Panc1 (cell line): ENCODE measurements at regions not wholly inside any gene's neighbourhood (a gene's known extent, or its start where the extent isn't known, plus 50 kb on each side); places are given as distances from the start of the nearest gene placed in this dataset.

Experiments used
- ATAC-seq: fragments of 200-7000 bp; cut with Tn5 transposase; 2 replicates; pipeline ENCODE4 v1.9.1; 2020; ENCODE audit warnings: mild to moderate bottlenecking, moderate library complexity
- BruUV-seq: library from RNA; stranded (reverse); fragments of 400-500 nt; replicated peaks from 2 replicates; lab custom pipeline; 2021; lab: Mats Ljungman, UMichigan
- CTCF ChIA-PET: fragments of 300-600 bp; sonication (Branson Sonifier 250); formaldehyde crosslinking; loops from one replicate; lab custom pipeline; 2022; ENCODE audit warnings: antibody characterized with exemption; lab: Charles Lee
- POLR2A ChIA-PET: fragments of 300-600 bp; sonication (Branson Sonifier 250); formaldehyde crosslinking; loops from one replicate; lab custom pipeline; 2022; ENCODE audit warnings: antibody characterized with exemption; lab: Charles Lee
- DNase-seq: peaks from one replicate; pipeline ENCODE4 v3.0.0-alpha.2; 2010; ENCODE audit warnings: low read depth, low spot score
- H3K27ac ChIP-seq: 2 replicates; pipeline ENCODE4 v1.5.1; 2011; ENCODE audit warnings: mild to moderate bottlenecking, low read length, inconsistent platforms
- H3K27me3 ChIP-seq: fragments of 200-500 bp; sonication (Bioruptor generic); 2 replicates; pipeline ENCODE4 v1.6.0; 2014; ENCODE audit warnings: low read length, inconsistent platforms; ENCODE audit not compliant: control insufficient read depth, insufficient read depth
- H3K36me3 ChIP-seq: fragments of 200-500 bp; sonication (Bioruptor generic); 2 replicates; pipeline ENCODE4 v1.5.1; 2014; ENCODE audit warnings: inconsistent platforms, mild to moderate bottlenecking, low read length, moderate library complexity; ENCODE audit not compliant: control insufficient read depth, insufficient read depth
- H3K4me1 ChIP-seq: 2 replicates; pipeline ENCODE4 v1.5.1; 2011; ENCODE audit warnings: inconsistent platforms, mild to moderate bottlenecking, low read length, moderate library complexity; ENCODE audit not compliant: control insufficient read depth, insufficient read depth
- H3K4me3 ChIP-seq, 2 experiments: 2 replicates each; pipeline ENCODE4 v1.5.1; 2011 to 2012; ENCODE audit warnings: low read depth in 2 of 2, low read length in 2 of 2, mild to moderate bottlenecking in 2 of 2, inconsistent platforms in 1 of 2, moderate library complexity in 1 of 2
- H3K9me3 ChIP-seq: fragments of 200-500 bp; sonication (Bioruptor generic); 2 replicates; pipeline ENCODE4 v1.5.1; 2014; ENCODE audit warnings: low read depth, mild to moderate bottlenecking, inconsistent platforms, low read length, moderate library complexity; ENCODE audit not compliant: control insufficient read depth, insufficient read depth
- POLR2AphosphoS5 ChIP-seq: IDR thresholded peaks from 2 replicates; pipeline ENCODE4 v1.6.1; 2012; ENCODE audit warnings: mild to moderate bottlenecking, low read depth, low read length, moderate library complexity
- SIN3A ChIP-seq: IDR thresholded peaks from 2 replicates; pipeline ENCODE4 v1.6.1; 2012; ENCODE audit warnings: low read depth, mild to moderate bottlenecking, low read length, moderate library complexity, borderline replicate concordance; ENCODE audit not compliant: insufficient read depth
- TCF7L2 ChIP-seq: IDR thresholded peaks from 2 replicates; pipeline ENCODE4 v1.6.1; 2011; ENCODE audit warnings: mild to moderate bottlenecking, low read depth, low read length, inconsistent platforms
- in situ Hi-C: cut with HindIII; loops from 2 replicates; pipeline ENCODE4 v1.10.0; 2016; ENCODE audit warnings: low sequenced_read_pairs, low pct_unique_long_range_greater_than_20kb
- intact Hi-C: fragments of 100-400 bp; cut with micrococcal nuclease; formaldehyde crosslinking; loops from one replicate; pipeline ENCODE4 v1.10.0; 2022; ENCODE audit not compliant: unreplicated experiment
- TF ChIP-seq, protein P1 (sequence below): fragments of 450-650 bp; IDR thresholded peaks from 2 replicates; pipeline ENCODE4 v1.5.1; 2017; ENCODE audit warnings: mild to moderate bottlenecking
- TF ChIP-seq, protein P2 (sequence below), 2 experiments: IDR thresholded peaks; 2 replicates each; pipeline ENCODE4 v1.6.1; 2011 to 2012; ENCODE audit warnings: low read depth in 2 of 2, control low read depth in 1 of 2, low read length in 1 of 2, mild to moderate bottlenecking in 1 of 2, moderate library complexity in 1 of 2; ENCODE audit not compliant: insufficient read depth in 1 of 2

DNA sequence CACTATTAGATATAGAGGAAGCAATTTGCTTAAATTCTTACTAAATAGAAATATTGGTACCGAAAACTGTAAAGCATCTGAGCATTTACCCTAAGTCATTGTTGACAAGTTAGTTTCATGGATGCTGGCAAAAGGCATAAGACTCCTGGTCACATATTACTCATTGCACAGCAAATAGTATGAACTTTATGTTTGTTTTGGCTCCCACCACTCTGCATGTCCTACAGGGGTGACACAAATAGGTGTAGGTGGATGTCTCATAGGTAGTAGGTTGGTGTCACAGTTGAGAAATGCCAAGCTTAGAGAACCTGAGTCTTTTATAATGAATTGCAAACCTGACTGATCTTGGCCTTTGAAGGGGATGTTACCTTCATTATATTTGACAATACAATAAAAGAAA, 199.6 kb upstream of the SEMA3D start:
- Histone ChIP-seq H3K36me3 (no peaks in the 10 kb centered on the region), H3K27ac (no peak overlapping the region), H3K4me3 (no peak overlapping the region), H3K4me1 (no peaks in the 10 kb centered on the region), H3K9me3 (no peaks in the 10 kb centered on the region), H3K27me3 (no peaks in the 10 kb centered on the region)
- ChIA-PET POLR2A (no interaction called here), CTCF (no interaction called here)
- ATAC-seq (no peak), DNase-seq (no peak)
- intact Hi-C loops: no loop called here
- in situ Hi-C loops: no loop called here
- BruUV-seq: no TSS peak
- TF ChIP-seq POLR2AphosphoS5: no peak
- TF ChIP-seq SIN3A: no peak
- TF ChIP-seq TCF7L2: no peak
- TF ChIP-seq, protein P1, sequence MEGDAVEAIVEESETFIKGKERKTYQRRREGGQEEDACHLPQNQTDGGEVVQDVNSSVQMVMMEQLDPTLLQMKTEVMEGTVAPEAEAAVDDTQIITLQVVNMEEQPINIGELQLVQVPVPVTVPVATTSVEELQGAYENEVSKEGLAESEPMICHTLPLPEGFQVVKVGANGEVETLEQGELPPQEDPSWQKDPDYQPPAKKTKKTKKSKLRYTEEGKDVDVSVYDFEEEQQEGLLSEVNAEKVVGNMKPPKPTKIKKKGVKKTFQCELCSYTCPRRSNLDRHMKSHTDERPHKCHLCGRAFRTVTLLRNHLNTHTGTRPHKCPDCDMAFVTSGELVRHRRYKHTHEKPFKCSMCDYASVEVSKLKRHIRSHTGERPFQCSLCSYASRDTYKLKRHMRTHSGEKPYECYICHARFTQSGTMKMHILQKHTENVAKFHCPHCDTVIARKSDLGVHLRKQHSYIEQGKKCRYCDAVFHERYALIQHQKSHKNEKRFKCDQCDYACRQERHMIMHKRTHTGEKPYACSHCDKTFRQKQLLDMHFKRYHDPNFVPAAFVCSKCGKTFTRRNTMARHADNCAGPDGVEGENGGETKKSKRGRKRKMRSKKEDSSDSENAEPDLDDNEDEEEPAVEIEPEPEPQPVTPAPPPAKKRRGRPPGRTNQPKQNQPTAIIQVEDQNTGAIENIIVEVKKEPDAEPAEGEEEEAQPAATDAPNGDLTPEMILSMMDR: no peak
- TF ChIP-seq, protein P2, sequence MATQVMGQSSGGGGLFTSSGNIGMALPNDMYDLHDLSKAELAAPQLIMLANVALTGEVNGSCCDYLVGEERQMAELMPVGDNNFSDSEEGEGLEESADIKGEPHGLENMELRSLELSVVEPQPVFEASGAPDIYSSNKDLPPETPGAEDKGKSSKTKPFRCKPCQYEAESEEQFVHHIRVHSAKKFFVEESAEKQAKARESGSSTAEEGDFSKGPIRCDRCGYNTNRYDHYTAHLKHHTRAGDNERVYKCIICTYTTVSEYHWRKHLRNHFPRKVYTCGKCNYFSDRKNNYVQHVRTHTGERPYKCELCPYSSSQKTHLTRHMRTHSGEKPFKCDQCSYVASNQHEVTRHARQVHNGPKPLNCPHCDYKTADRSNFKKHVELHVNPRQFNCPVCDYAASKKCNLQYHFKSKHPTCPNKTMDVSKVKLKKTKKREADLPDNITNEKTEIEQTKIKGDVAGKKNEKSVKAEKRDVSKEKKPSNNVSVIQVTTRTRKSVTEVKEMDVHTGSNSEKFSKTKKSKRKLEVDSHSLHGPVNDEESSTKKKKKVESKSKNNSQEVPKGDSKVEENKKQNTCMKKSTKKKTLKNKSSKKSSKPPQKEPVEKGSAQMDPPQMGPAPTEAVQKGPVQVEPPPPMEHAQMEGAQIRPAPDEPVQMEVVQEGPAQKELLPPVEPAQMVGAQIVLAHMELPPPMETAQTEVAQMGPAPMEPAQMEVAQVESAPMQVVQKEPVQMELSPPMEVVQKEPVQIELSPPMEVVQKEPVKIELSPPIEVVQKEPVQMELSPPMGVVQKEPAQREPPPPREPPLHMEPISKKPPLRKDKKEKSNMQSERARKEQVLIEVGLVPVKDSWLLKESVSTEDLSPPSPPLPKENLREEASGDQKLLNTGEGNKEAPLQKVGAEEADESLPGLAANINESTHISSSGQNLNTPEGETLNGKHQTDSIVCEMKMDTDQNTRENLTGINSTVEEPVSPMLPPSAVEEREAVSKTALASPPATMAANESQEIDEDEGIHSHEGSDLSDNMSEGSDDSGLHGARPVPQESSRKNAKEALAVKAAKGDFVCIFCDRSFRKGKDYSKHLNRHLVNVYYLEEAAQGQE (IDR thresholded peaks at IDR 0.05; ENCODE audit: insufficient read depth in 1 of 2, low read depth in 2 of 2, low read length in 1 of 2): no peak

DNA sequence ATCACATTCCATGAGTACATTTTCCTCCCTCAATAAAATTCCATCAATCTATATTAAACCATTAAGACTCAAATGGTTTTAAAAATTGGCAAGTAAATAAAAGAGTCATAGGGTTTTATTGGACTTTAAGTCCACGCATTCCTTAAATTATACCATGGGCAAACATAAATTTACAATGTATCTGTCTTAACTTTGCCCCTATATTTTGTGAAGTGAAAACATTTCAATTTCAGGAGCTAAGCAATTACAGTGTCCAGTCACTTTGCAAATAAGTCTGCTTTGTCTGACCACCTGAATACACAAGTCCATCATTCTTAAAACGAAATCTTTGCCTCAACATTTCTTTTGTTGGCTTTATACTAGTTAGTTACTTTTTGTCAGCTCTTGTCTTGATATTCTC, 197.5 kb upstream of the SEMA3D start:
- H3K4me3 ChIP-seq: no peak overlapping the region
- H3K4me1 ChIP-seq: no peaks in the 10 kb centered on the region
- ATAC-seq (no peak), DNase-seq (no peak)
- no TSS peak for BruUV-seq
- no peaks in the 10 kb centered on the region for H3K27me3 ChIP-seq
- TF ChIP-seq TCF7L2 (no peak), SIN3A (no peak), POLR2AphosphoS5 (no peak)
- TF ChIP-seq, protein P2 (IDR thresholded peaks at IDR 0.05; ENCODE audit: insufficient read depth in 1 of 2, low read depth in 2 of 2, low read length in 1 of 2): no peak
- TF ChIP-seq, protein P1: no peak
- in situ Hi-C loops: no loop called here
- H3K27ac ChIP-seq: no peak overlapping the region
- CTCF ChIA-PET: no interaction called here
- no peaks in the 10 kb centered on the region for H3K36me3 ChIP-seq
- H3K9me3 ChIP-seq: no peaks in the 10 kb centered on the region
- intact Hi-C loops: no loop called here
- POLR2A ChIA-PET: no interaction called here
